Kidney (tissue), 13 donors: ENCODE measurements at regions not wholly inside any gene's neighbourhood (a gene's known extent, or its start where the extent isn't known, plus 50 kb on each side); places are given as distances from the start of the nearest gene placed in this dataset.

Source experiments
- DNase-seq, 5 donors: peaks; one replicate each; pipeline ENCODE4 v3.0.0-alpha.2; 2013 to 2020
- FAIRE-seq: peaks from 2 replicates; lab custom pipeline; 2012; peaks lifted over from hg19 to GRCh38; lab: Jason Lieb, UNC
- H3K27ac ChIP-seq, 2 donors: one replicate each; pipeline ENCODE4 v1.7.0; 2013; ENCODE audit warnings: low read depth in 2 of 2, low read length in 2 of 2, inconsistent platforms in 1 of 2
- H3K27me3 ChIP-seq: one replicate; pipeline ENCODE4 v1.7.1; 2013; ENCODE audit warnings: low read length, inconsistent platforms; ENCODE audit not compliant: control insufficient read depth, insufficient read depth
- H3K36me3 ChIP-seq, 3 donors: one replicate each; pipeline versions ENCODE4 v1.7.0 to v1.7.1; 2013; ENCODE audit warnings: low read length in 3 of 3, control low read depth in 1 of 3, inconsistent platforms in 1 of 3; ENCODE audit not compliant: insufficient read depth in 3 of 3, control insufficient read depth in 2 of 3
- H3K4me1 ChIP-seq, 3 donors: one replicate each; pipeline versions ENCODE4 v1.7.0 to v1.7.1; 2013; ENCODE audit warnings: low read length in 3 of 3, inconsistent platforms in 1 of 3, low read depth in 1 of 3; ENCODE audit not compliant: control insufficient read depth in 2 of 3, insufficient read depth in 2 of 3
- H3K4me3 ChIP-seq, 3 donors: one replicate each; pipeline versions ENCODE4 v1.7.0 to v1.8.1; 2013; ENCODE audit warnings: low read length in 3 of 3, control low read depth in 1 of 3, inconsistent platforms in 1 of 3
- H3K9ac ChIP-seq, 3 donors: one replicate each; pipeline versions ENCODE4 v1.7.0 to v1.7.1; 2013; ENCODE audit warnings: low read length in 3 of 3, control low read depth in 1 of 3, inconsistent platforms in 1 of 3
- H3K9me3 ChIP-seq, 3 donors: one replicate each; pipeline versions ENCODE4 v1.7.0 to v1.7.1; 2013; ENCODE audit warnings: low read length in 3 of 3, control low read depth in 1 of 3, inconsistent platforms in 1 of 3; ENCODE audit not compliant: control insufficient read depth in 2 of 3, insufficient read depth in 1 of 3
- CTCF ChIP-seq: IDR thresholded peaks from 3 replicates; pipeline ENCODE4 v1.5.1; 2012; ENCODE audit warnings: mild to moderate bottlenecking, moderate library complexity, borderline replicate concordance; ENCODE audit not compliant: insufficient read depth; ENCODE audit errors: extremely low read depth
- intact Hi-C: fragments of 100-400 bp; cut with DNase I; formaldehyde crosslinking; loops from one replicate; pipeline ENCODE4 v1.11.1; 2022
- donor health status: control.
- donor health status: control.
- donor health status: control.
- donor health status: control.
- donor health status: control.
- donor health status: DM: yes; HTN: yes; CAD: no.
- donor health status: Normal renal cell carcinoma (clear cell type).

GRCh38 chr1:43058545-43059360, 100.1 kb upstream of the SLC2A1 start:
- no peak for TF ChIP-seq CTCF
- intact Hi-C loops = no loop called here
- H3K4me1 ChIP-seq = peaks cover 0 to 3% (median 0%) of the 10 kb centered on the region in 3 donors
- no peak overlapping the region for H3K4me3 ChIP-seq
- no peak overlapping the region for H3K9ac ChIP-seq
- no peaks in the 10 kb centered on the region for H3K9me3 ChIP-seq
- DNase-seq (peak in 4 of 5 donors; percentile 71 to 86 (median 83)), FAIRE-seq (no peak)
- H3K27ac ChIP-seq = no peak overlapping the region
- H3K27me3 ChIP-seq = no peaks in the 10 kb centered on the region
- no peaks in the 10 kb centered on the region for H3K36me3 ChIP-seq

GRCh38 chr1:43058056-43058455, 99.4 kb upstream of the SLC2A1 start:
- no peaks in the 10 kb centered on the region for H3K9me3 ChIP-seq
- no peak overlapping the region for H3K27ac ChIP-seq

GRCh38 chr1:43057567-43057966, 98.9 kb upstream of the SLC2A1 start:
- TF ChIP-seq CTCF = no peak
- no peak for FAIRE-seq
- Histone ChIP-seq H3K36me3 (no peaks in the 10 kb centered on the region), H3K27ac (no peak overlapping the region), H3K27me3 (no peaks in the 10 kb centered on the region), H3K9ac (no peak overlapping the region), H3K4me1 (peaks cover 0 to 3% (median 0%) of the 10 kb centered on the region in 3 donors), H3K9me3 (no peaks in the 10 kb centered on the region), H3K4me3 (no peak overlapping the region)
- intact Hi-C loops = no loop called here
- DNase-seq = peak in 1 of 5 donors; percentile 13

More at GRCh38 chr1:43058056-43058455, 99.4 kb upstream of the SLC2A1 start:
- FAIRE-seq (no peak), DNase-seq (no peak)
- no peaks in the 10 kb centered on the region for H3K36me3 ChIP-seq
- no peak overlapping the region for H3K9ac ChIP-seq
- peaks cover 0 to 3% (median 0%) of the 10 kb centered on the region in 3 donors for H3K4me1 ChIP-seq
- TF ChIP-seq CTCF = no peak
- intact Hi-C loops = no loop called here
- H3K27me3 ChIP-seq = no peaks in the 10 kb centered on the region
- H3K4me3 ChIP-seq = no peak overlapping the region
